NCI-H1694 treated with DMSO at 0.1 percent for 48 hours (cell line): ENCODE measurements at regions not wholly inside any gene's neighbourhood (a gene's known extent, or its start where the extent isn't known, plus 50 kb on each side); places are given as distances from the start of the nearest gene placed in this dataset.
A peak's percentile ranks its signal among the peaks of the same experiment; 100 is the strongest.
"Not testable (repeated sequence)": the region's sequence is repeated elsewhere in the genome, so short reads cannot be mapped to it uniquely, and the experiment has no call there.

ENCODE experiments used
- DNase-seq: peaks from one replicate; lab custom pipeline; 2025; lab: John Stamatoyannopoulos, UW

DNA sequence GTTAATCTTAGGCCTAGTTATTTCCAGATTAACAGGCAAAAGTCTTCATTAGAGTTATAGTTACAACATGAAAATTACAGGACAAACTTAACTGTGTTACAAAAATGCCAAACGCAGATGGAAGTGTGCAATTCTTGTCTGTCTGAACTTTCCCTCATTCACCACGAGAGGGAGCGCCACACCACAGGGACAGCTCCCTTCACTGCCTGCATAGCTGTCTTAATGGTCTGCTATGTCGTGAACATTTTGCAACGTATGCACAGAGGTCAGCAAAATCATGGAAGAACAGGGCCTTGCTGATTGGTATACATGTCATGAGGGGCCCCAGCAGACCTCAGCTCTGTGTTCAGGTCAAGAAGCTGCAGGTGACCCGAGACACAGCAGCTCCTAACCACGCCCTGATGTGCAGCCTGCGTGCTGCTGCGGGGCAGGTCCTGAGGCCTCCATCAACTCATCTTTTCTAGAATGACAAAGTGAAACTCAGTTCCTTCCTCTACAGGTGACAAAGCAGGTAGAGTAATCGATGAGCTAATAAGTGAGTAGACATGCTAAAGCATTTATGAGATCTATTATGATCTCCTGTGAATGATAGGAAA is 78.8 kb upstream of the ATP8B1 start:
- DNase-seq: peak; percentile 70

DNA sequence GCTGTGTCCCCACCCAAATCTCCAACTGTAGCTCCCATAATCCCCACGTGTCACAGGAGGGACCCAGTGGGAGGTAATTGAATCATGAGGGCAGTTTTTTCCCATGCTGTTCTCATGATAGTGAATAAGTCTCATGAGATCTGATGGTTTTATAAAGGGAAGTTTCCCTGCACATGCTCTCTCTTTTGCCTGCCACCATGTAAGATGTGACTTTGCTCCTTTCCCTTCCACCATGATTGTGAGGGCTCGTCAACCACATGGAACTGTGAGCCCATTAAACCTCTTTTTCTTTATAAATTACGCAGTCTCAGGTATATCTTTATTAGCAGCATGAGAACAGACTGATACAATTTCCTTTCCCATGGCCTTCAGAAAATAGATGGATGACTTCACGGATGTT is 76.8 kb upstream of the ATP8B1 start:
- not testable (repeated sequence) for DNase-seq

DNA sequence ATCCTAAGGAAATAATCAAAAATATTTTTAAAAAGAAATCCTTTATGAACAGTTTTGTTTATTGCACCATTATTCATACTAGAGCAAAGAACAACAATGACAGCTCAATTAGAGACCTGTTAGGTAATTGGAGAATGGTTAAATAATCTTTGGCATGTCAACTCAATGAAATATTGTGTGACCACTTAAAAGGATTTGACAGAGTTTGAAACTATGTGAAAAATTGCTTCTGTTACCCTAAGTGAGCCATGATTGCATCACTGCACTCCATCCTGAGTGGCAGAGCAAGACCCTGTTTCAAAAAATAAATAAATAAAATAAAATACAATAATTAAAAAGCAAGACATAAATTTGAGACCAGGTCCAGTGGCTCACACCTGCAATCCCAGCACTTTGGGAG is 66.1 kb upstream of the ATP8B1 start:
- no peak for DNase-seq

DNA sequence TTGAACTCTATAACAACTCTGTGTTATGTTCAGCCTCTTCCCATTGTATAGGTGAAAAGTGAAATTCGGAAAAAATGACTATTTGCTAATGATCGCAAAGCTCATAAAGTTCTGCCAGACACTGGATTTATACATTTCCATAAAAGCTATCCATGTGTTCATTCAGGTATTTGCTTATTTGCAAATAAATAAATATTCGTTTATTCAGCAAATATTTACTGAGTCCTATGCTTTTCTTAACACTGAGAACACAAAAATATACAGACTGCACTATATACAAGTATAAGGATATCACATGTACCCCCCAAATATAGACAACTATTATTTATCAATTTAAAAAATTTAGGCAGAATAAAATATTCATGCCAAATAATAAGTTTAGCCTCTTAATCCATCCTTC is 63.2 kb upstream of the ATP8B1 start:
- no peak for DNase-seq

DNA sequence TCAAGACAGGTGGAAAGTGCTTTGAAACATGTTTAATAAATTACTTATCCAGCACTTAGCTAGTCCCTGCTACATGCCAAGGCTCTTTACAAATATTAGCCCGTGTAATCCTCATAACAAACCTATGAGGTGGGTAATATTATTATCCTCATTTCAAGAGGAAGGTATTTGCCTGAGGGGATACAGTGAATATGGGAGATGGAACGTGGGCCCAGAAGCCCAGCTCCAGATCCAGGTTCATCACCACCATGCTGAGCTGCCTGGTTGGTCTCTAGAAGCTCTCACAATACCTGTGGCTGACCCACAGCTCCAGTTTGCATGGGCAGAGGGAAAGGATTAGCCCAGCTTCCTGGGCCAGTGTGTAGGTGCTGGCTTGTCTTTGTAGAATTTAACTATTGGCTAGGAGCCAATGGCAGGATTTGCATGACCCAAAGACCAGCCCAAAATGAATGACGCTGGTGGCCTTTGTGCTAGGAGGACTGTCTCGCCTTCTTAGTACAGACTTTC is 61.6 kb upstream of the ATP8B1 start:
- no peak for DNase-seq

DNA sequence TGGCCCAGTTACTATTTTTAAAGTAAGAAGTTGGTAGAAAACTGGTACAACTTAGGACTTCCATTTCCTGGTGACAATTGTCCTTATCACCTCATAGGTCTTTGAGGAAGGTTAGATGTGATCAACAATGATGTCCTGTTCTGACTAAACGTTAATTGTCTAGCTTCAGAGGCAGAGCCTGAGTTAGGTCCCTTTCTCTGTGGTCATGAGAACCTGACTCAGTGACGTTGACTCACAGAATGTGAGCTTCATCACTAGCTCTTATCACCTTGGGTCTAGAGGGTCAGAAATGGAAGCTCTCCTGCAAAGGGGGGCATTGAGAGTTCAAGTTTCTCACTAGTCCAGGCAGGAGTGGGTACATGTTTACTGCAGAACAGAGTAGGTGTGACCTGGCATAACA is 60.6 kb upstream of the ATP8B1 start:
- no peak for DNase-seq

DNA sequence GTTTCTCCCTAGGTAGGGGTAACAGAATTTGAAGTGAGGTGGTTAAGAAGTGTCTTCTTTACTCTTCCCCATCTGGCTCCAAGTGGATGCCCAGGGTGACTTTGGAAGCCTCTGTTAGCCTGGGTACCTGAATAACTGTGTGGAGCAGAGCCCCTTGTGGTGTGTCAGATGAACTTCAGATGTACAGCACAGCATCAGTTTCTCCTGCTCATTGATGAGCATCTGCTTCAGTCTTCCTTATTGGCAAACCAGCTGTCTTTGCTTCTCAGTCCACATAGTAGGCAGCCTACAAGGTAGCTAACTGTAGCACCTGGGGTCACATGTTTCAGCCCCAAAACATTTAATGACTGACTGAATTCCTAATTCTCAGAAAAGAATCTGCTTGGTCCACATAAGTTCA is 56.2 kb upstream of the ATP8B1 start:
- peak; percentile 20 for DNase-seq

DNA sequence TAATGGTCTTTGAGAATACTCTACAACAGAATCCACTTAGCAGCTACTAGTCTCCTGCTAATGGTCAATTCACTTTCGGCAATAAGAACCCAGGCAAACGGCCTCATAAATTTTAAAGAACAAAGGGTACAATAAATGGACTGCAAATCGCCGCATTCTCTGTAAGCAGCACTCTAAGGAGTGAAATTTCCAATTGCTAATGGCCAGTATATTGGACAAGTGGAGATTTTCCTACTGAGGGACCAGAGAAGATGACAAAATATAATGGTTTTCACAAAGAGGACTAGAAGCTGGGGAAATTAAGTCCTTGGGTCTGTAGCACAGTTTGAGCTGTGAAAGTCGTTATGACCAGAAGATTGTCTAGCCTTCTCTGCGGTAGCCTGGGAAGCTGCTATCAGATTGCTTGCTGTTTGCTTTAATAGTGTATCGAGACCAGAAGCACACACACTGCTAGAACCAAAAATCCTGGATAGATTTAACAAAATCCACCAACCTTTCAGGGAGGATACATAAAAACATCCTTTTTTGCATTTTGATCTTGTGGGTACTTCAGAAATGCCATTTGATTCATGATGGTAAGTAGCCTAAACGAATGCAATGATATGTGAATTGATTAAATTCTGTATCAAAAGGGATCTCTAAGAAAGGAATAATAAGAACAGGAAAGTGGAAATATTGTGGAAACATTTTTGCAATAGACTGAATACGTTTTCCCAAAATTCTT is 53.6 kb upstream of the ATP8B1 start:
- DNase-seq: no peak

DNA sequence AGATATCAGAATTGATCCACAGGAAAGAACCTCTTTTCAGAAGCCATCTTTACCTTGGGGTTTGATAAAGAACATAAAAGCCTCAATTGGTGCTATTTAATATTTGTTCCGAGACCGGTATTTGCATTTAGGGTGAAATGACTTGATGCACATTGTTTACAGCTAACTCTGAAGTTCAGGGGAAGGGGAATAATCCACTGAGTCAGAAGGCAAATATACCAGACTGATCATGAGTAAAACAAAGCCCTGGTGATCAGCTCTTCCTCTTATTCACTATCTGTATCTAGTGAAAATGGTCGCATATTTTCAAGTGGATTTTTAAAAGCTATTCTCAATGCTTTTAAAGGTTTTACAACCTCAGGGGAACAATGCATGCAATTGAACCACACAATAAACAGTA is 53.0 kb upstream of the ATP8B1 start:
- no peak for DNase-seq

DNA sequence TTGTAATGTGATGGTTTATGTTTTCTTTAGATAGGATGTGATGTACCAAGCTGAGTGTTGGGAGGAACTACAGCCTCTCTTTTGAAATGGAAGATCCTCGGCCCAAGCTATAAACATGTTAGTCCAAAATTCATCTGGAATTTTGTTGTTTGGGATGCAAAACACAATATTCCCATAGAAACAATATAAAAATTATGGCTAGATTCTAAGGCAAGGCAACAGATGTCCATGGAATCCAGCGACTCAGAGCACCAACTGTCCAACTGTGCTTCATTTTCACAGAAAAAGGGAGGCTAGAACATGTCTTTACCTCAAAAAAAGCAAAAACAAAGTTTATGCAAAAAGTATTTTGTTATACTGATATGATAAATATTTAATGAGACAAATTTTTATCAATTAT is 52.4 kb upstream of the ATP8B1 start:
- no peak for DNase-seq

DNA sequence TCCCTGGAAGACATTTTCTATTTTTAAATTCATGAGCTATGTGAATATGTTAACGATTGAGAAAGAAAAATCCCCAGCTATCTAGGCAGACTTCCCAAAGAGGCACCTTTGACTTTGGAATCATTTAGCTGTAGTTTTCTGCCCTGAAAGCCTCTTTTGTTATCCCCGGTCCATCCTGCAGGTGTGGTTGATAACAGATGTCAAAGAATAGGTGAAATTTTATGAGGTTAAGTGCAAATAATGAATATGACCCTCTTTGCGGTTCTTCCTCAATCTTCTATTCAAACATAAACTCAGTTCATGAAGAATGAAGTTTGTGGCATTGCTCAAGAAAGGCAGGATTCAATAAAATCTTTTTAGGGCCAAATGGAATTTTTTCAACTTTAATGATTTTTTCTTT is 51.6 kb upstream of the ATP8B1 start:
- DNase-seq: no peak

DNA sequence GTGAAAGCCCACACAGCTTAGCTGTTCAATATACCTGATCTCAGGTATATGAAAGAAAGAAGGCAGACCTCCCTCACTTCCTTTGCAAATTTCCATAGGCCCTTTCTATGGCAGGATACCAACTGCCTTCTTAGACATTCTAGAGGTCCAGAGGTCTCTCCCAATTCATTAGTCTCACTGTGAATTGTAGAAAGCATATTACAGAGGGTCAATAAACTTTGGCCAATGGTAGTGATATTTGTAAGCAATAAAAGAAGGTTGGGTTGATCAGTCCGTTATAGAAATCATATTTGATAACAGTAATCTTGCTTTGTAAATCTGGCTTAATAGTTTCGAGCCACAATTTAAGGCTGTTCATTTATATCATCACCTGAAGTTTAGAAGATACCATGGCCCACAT is 50.7 kb upstream of the ATP8B1 start:
- no peak for DNase-seq

DNA sequence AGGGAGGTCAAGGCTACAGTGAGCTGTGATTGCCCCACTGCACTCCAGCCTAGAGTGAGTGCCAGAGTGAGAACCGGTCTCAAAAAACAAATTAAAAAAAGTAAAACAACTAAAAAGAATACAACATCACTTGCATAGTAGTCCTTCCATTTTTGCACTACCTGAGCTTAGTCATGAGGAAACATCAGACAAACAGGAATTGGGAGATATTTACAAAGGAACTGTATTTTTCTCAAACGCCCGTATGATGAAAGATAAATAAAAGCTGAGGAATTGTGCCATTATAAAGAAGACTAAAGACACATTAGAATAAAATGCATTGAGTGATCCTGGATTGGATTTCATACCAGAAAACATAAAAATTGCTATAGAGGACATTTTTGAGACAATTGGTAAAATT is 50.0 kb upstream of the ATP8B1 start:
- DNase-seq: no peak
